OCI-LY1 (cell line): ENCODE measurements at regions not wholly inside any gene's neighbourhood (a gene's known extent, or its start where the extent isn't known, plus 50 kb on each side); places are given as distances from the start of the nearest gene placed in this dataset.

Source experiments
- H2AFZ ChIP-seq: fragments of 200-600 bp; sonication (generic), shearing (Covaris generic); 2 replicates; pipeline ENCODE4 v1.6.0; 2014; ENCODE audit warnings: antibody characterized with exemption, mild to moderate bottlenecking, low read length
- H3F3A ChIP-seq: fragments of 200-600 bp; sonication (generic), shearing (Covaris generic); 2 replicates; pipeline ENCODE4 v1.6.0; 2014; ENCODE audit warnings: mild to moderate bottlenecking, antibody characterized with exemption, low read length, moderate library complexity; ENCODE audit not compliant: insufficient read depth
- H3K27ac ChIP-seq: fragments of 200-600 bp; sonication (generic); 2 replicates; pipeline ENCODE4 v1.5.1; 2014; ENCODE audit warnings: low read length, mixed run types, mild to moderate bottlenecking, low read depth; ENCODE audit not compliant: poor library complexity, severe bottlenecking
- H3K27me3 ChIP-seq: fragments of 200-600 bp; sonication (generic); 2 replicates; pipeline ENCODE4 v1.6.0; 2014; ENCODE audit warnings: antibody characterized with exemption, mild to moderate bottlenecking, low read length, moderate library complexity; ENCODE audit not compliant: insufficient read depth
- H3K36me3 ChIP-seq: fragments of 200-600 bp; sonication (generic); 2 replicates; pipeline ENCODE4 v1.6.1; 2014; ENCODE audit warnings: mild to moderate bottlenecking, antibody characterized with exemption, low read length, moderate library complexity, mixed read lengths; ENCODE audit not compliant: insufficient read depth
- H3K4me1 ChIP-seq: fragments of 200-600 bp; sonication (generic); 2 replicates; pipeline ENCODE4 v1.5.1; 2014; ENCODE audit warnings: mild to moderate bottlenecking, low read length, moderate library complexity; ENCODE audit not compliant: insufficient read depth, severe bottlenecking
- H3K4me2 ChIP-seq: fragments of 200-600 bp; sonication (generic), shearing (Covaris generic); 2 replicates; pipeline ENCODE4 v1.6.1; 2014; ENCODE audit warnings: low read length
- H3K4me3 ChIP-seq: fragments of 200-600 bp; sonication (generic); 2 replicates; pipeline ENCODE4 v1.5.1; 2014; ENCODE audit warnings: low read length, low read depth, mild to moderate bottlenecking, mixed read lengths; ENCODE audit not compliant: poor library complexity, severe bottlenecking
- H3K79me2 ChIP-seq: fragments of 200-600 bp; shearing (Covaris generic); 2 replicates; pipeline ENCODE4 v1.6.1; 2016; ENCODE audit warnings: mixed run types, low read length, mixed read lengths; ENCODE audit not compliant: insufficient read depth
- H3K9ac ChIP-seq: fragments of 200-600 bp; sonication (generic), shearing (Covaris generic); 2 replicates; pipeline ENCODE4 v1.6.1; 2014; ENCODE audit warnings: mild to moderate bottlenecking, low read length, mixed read lengths
- H3K9me2 ChIP-seq: fragments of 200-600 bp; sonication (generic), shearing (Covaris generic); 2 replicates; pipeline ENCODE4 v1.6.1; 2014; ENCODE audit warnings: low read depth, mild to moderate bottlenecking, low read length, mixed read lengths
- H3K9me3 ChIP-seq: fragments of 200-600 bp; shearing (Covaris generic); 2 replicates; pipeline ENCODE4 v1.6.1; 2014; ENCODE audit warnings: low read length, mixed read lengths
- H4K20me1 ChIP-seq: fragments of 200-600 bp; sonication (generic), shearing (Covaris generic); 2 replicates; pipeline ENCODE4 v1.6.0; 2016; ENCODE audit warnings: mild to moderate bottlenecking, low read length; ENCODE audit not compliant: insufficient read depth
- EZH2 ChIP-seq: fragments of 200-600 bp; sonication (generic), shearing (Covaris generic); IDR thresholded peaks from 2 replicates; pipeline ENCODE4 v1.8.0; 2017; ENCODE audit warnings: borderline replicate concordance, mixed run types, mild to moderate bottlenecking, antibody characterized with exemption, low read length, moderate library complexity, mixed read lengths
- TF ChIP-seq, protein P1 (sequence below): fragments of 200-600 bp; sonication (generic), shearing (Covaris generic); IDR thresholded peaks from 2 replicates; pipeline ENCODE4 v1.5.1; 2017; ENCODE audit warnings: mild to moderate bottlenecking, antibody characterized with exemption, low read length, moderate library complexity, mixed read lengths

GRCh38 chr16:55136356-55137150 lies 187.4 kb upstream of the IRX6 start:
- no peak overlapping the region for H3K27ac ChIP-seq
- H4K20me1 ChIP-seq: no peaks in the 10 kb centered on the region
- TF ChIP-seq, protein P1, sequence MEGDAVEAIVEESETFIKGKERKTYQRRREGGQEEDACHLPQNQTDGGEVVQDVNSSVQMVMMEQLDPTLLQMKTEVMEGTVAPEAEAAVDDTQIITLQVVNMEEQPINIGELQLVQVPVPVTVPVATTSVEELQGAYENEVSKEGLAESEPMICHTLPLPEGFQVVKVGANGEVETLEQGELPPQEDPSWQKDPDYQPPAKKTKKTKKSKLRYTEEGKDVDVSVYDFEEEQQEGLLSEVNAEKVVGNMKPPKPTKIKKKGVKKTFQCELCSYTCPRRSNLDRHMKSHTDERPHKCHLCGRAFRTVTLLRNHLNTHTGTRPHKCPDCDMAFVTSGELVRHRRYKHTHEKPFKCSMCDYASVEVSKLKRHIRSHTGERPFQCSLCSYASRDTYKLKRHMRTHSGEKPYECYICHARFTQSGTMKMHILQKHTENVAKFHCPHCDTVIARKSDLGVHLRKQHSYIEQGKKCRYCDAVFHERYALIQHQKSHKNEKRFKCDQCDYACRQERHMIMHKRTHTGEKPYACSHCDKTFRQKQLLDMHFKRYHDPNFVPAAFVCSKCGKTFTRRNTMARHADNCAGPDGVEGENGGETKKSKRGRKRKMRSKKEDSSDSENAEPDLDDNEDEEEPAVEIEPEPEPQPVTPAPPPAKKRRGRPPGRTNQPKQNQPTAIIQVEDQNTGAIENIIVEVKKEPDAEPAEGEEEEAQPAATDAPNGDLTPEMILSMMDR: no peak
- no peak for TF ChIP-seq EZH2
- no peak overlapping the region for H3K4me2 ChIP-seq
- H3K27me3 ChIP-seq: no peaks in the 10 kb centered on the region
- H3K4me3 ChIP-seq: no peak overlapping the region
- H3K4me1 ChIP-seq: no peaks in the 10 kb centered on the region
- no peaks in the 10 kb centered on the region for H3K9me3 ChIP-seq
- no peaks in the 10 kb centered on the region for H3K36me3 ChIP-seq
- H3K9me2 ChIP-seq: no peaks in the 10 kb centered on the region
- no peak overlapping the region for H3K9ac ChIP-seq
- no peaks in the 10 kb centered on the region for H3F3A ChIP-seq
- no peaks in the 10 kb centered on the region for H3K79me2 ChIP-seq
- H2AFZ ChIP-seq: no peak overlapping the region

GRCh38 chr16:55138298-55138697 lies 185.7 kb upstream of the IRX6 start:
- H3K9ac ChIP-seq: no peak overlapping the region
- no peaks in the 10 kb centered on the region for H3K4me1 ChIP-seq
- H3K79me2 ChIP-seq: no peaks in the 10 kb centered on the region
- no peak overlapping the region for H3K4me3 ChIP-seq
- H3F3A ChIP-seq: no peaks in the 10 kb centered on the region
- no peaks in the 10 kb centered on the region for H3K27me3 ChIP-seq
- H3K9me2 ChIP-seq: no peaks in the 10 kb centered on the region
- H2AFZ ChIP-seq: no peak overlapping the region
- H3K36me3 ChIP-seq: no peaks in the 10 kb centered on the region
- no peaks in the 10 kb centered on the region for H4K20me1 ChIP-seq
- no peaks in the 10 kb centered on the region for H3K9me3 ChIP-seq
- H3K4me2 ChIP-seq: no peak overlapping the region
- H3K27ac ChIP-seq: no peak overlapping the region
- TF ChIP-seq, protein P1: no peak
- no peak for TF ChIP-seq EZH2

GRCh38 chr16:55142405-55142804 lies 181.6 kb upstream of the IRX6 start:
- no peak for TF ChIP-seq EZH2
- TF ChIP-seq, protein P1: no peak
- no peak overlapping the region for H3K4me3 ChIP-seq

More at GRCh38 chr16:55142405-55142804, 181.6 kb upstream of the IRX6 start:
- Histone ChIP-seq H3K79me2 (no peaks in the 10 kb centered on the region), H3K27me3 (no peaks in the 10 kb centered on the region), H3K9ac (no peak overlapping the region), H3K4me2 (no peak overlapping the region), H3K9me3 (no peaks in the 10 kb centered on the region), H3K36me3 (no peaks in the 10 kb centered on the region), H3K27ac (no peak overlapping the region), H3K9me2 (no peaks in the 10 kb centered on the region), H3K4me1 (no peaks in the 10 kb centered on the region), H4K20me1 (no peaks in the 10 kb centered on the region), H2AFZ (no peak overlapping the region), H3F3A (no peaks in the 10 kb centered on the region)
